ENCODE measurements at regions not wholly inside any gene's neighbourhood (a gene's known extent, or its start where the extent isn't known, plus 50 kb on each side); places are given as distances from the start of the nearest gene placed in this dataset.

DNA sequence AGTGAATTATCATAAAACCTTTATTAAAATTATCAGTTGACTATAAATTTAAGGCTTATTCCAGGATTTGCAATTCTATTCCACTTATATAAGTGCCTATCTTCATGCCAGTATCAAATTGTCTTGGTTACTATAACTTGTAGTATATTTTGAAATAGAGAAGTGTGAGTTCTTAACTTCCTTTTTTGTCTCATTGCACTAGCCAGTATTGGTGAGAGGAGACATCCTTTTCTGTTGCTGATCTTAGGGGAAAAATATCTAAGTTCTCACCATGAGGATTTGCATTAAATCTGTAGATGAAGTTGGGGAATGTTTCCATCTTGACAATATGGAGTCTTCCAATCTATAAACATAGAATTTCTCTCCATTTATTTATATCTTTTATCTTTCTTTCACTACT is 104.2 kb upstream of the MKI67 start:
- TF ChIP-seq EZH2 (IDR thresholded peaks at IDR 0.05; ENCODE audit: borderline replicate concordance, low read depth, low read length, severe bottlenecking) (no peak), MYC (IDR thresholded peaks at IDR 0.05; ENCODE audit: low read depth, low read length) (no peak), GATA2 (IDR thresholded peaks at IDR 0.05; ENCODE audit: insufficient read depth, insufficient read length, low read depth, low read length) (no peak), POLR2AphosphoS5 (IDR thresholded peaks at IDR 0.05; ENCODE audit: insufficient read depth, low read depth, low read length) (no peak), POLR2A (IDR thresholded peaks at IDR 0.05; ENCODE audit: low read depth, low read length) (no peak), JUN (IDR thresholded peaks at IDR 0.05; ENCODE audit: borderline replicate concordance, insufficient read depth, insufficient read length, low read depth) (no peak), FOS (IDR thresholded peaks at IDR 0.05; ENCODE audit: borderline replicate concordance, insufficient read depth, low read length) (no peak)
- TF ChIP-seq, protein P1, sequence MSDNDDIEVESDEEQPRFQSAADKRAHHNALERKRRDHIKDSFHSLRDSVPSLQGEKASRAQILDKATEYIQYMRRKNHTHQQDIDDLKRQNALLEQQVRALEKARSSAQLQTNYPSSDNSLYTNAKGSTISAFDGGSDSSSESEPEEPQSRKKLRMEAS (IDR thresholded peaks at IDR 0.05; ENCODE audit: insufficient read depth, insufficient read length): no peak
- TF ChIP-seq, protein P2, sequence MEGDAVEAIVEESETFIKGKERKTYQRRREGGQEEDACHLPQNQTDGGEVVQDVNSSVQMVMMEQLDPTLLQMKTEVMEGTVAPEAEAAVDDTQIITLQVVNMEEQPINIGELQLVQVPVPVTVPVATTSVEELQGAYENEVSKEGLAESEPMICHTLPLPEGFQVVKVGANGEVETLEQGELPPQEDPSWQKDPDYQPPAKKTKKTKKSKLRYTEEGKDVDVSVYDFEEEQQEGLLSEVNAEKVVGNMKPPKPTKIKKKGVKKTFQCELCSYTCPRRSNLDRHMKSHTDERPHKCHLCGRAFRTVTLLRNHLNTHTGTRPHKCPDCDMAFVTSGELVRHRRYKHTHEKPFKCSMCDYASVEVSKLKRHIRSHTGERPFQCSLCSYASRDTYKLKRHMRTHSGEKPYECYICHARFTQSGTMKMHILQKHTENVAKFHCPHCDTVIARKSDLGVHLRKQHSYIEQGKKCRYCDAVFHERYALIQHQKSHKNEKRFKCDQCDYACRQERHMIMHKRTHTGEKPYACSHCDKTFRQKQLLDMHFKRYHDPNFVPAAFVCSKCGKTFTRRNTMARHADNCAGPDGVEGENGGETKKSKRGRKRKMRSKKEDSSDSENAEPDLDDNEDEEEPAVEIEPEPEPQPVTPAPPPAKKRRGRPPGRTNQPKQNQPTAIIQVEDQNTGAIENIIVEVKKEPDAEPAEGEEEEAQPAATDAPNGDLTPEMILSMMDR (IDR thresholded peaks at IDR 0.05; ENCODE audit: extremely low read depth in 1 of 2, insufficient read depth in 1 of 2, low read depth in 1 of 2, low read length in 2 of 2): no peak
- no peaks in the 10 kb centered on the region for H3K9me1 ChIP-seq (replicated peaks; ENCODE audit: control insufficient read depth, extremely low read depth, insufficient read depth, low read length)
- H2AFZ ChIP-seq (ENCODE audit: low read depth, low read length): no peak overlapping the region
- DNase-seq (ENCODE audit: low read depth, low spot score) (no peak), FAIRE-seq (no peak)
- no peak overlapping the region for H3K27ac ChIP-seq (ENCODE audit: insufficient read depth, low read depth, low read length)
- no peak overlapping the region for H3K9ac ChIP-seq (replicated peaks; ENCODE audit: extremely low read depth, insufficient read depth, low read length)
- no peaks in the 10 kb centered on the region for H3K79me2 ChIP-seq (ENCODE audit: control insufficient read depth, insufficient read depth, low read length)
- H3K36me3 ChIP-seq (ENCODE audit: control insufficient read depth in 2 of 2, extremely low read depth in 1 of 2, insufficient read depth in 2 of 2, low read length in 2 of 2): no peaks in the 10 kb centered on the region
- H3K4me1 ChIP-seq (ENCODE audit: control insufficient read depth, extremely low read depth, insufficient read depth, low read length): no peaks in the 10 kb centered on the region
- dilution Hi-C loops (cut with MboI; ENCODE audit: extremely low pct_ligation_motif_present, low sequenced_read_pairs): no loop called here
- no peak overlapping the region for H3K4me2 ChIP-seq (ENCODE audit: insufficient read depth, low read length)
- ChIA-PET POLR2A (no interaction called here), CTCF (no interaction called here)
- H4K20me1 ChIP-seq (replicated peaks; ENCODE audit: control insufficient read depth, extremely low read depth, insufficient read depth, low read length): no peaks in the 10 kb centered on the region
- intact Hi-C loops (cut with micrococcal nuclease): no loop called here
- H3K4me3 ChIP-seq (replicated peaks in 1 of 3; ENCODE audit: insufficient read depth in 1 of 3, low read depth in 1 of 3, low read length in 3 of 3): no peak overlapping the region
- no TSS peak for BruUV-seq (replicated peaks)
- H3K27me3 ChIP-seq (ENCODE audit: control insufficient read depth in 2 of 2, insufficient read depth in 2 of 2, low read length in 2 of 2): no peaks in the 10 kb centered on the region
- no peaks in the 10 kb centered on the region for H3K9me3 ChIP-seq (replicated peaks; ENCODE audit: control insufficient read depth, insufficient read depth, low read length)
